ENCODE measurements at regions not wholly inside any gene's neighbourhood (a gene's known extent, or its start where the extent isn't known, plus 50 kb on each side); places are given as distances from the start of the nearest gene placed in this dataset.

DNA sequence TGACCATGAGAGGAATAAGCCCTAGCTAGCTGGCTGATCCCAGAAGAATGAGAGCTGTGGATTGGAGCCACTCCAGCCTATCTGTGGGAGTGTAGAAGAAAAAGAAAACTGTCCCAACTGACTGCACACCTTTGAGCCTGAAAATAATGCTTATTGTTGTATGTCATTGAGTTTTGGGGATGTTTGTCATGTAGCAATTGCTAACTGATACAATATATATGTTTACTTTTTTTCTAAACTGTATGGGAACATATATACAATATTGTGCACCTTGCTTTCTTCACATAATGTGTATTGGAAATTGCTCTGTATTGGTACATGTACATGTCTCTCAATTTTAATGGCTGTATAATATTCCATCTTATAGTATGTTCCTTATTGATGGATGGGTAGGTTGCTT lies 124.0 kb upstream of the NLRP1 start:
- Histone ChIP-seq H3K27ac (no peak overlapping the region), H2AFZ (replicated peaks) (no peak overlapping the region), H4K20me1 (ENCODE audit: low read depth) (peaks cover 24% of the 10 kb centered on the region), H3K36me3 (no peaks in the 10 kb centered on the region), H3K9ac (no peak overlapping the region), H3K27me3 (peaks cover 49% of the 10 kb centered on the region), H3K4me2 (no peak overlapping the region), H3F3A (ENCODE audit: low read depth) (peaks cover 37% of the 10 kb centered on the region), H3K4me3 (no peak overlapping the region), H3K4me1 (peaks cover 31% of the 10 kb centered on the region), H3K79me2 (ENCODE audit: low read depth) (no peaks in the 10 kb centered on the region), H3K9me3 (ENCODE audit: low read depth) (no peaks in the 10 kb centered on the region)
- TF ChIP-seq EZH2 (IDR thresholded peaks at IDR 0.05) (no peak), EZH2phosphoT487 (IDR thresholded peaks at IDR 0.05) (no peak)
- TF ChIP-seq, protein P1, sequence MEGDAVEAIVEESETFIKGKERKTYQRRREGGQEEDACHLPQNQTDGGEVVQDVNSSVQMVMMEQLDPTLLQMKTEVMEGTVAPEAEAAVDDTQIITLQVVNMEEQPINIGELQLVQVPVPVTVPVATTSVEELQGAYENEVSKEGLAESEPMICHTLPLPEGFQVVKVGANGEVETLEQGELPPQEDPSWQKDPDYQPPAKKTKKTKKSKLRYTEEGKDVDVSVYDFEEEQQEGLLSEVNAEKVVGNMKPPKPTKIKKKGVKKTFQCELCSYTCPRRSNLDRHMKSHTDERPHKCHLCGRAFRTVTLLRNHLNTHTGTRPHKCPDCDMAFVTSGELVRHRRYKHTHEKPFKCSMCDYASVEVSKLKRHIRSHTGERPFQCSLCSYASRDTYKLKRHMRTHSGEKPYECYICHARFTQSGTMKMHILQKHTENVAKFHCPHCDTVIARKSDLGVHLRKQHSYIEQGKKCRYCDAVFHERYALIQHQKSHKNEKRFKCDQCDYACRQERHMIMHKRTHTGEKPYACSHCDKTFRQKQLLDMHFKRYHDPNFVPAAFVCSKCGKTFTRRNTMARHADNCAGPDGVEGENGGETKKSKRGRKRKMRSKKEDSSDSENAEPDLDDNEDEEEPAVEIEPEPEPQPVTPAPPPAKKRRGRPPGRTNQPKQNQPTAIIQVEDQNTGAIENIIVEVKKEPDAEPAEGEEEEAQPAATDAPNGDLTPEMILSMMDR (IDR thresholded peaks at IDR 0.05): no peak
- no peak overlapping the region for H3K4me3 Mint-ChIP-seq
- peaks cover 17% of the 10 kb centered on the region for H3K27me3 Mint-ChIP-seq (ENCODE audit: insufficient read depth, low read depth)
- no peaks in the 10 kb centered on the region for H3K36me3 Mint-ChIP-seq
- no peak for DNase-seq (ENCODE audit: low spot score)
- no peak overlapping the region for H3K27ac Mint-ChIP-seq
- H3K4me1 Mint-ChIP-seq: peaks cover 30% of the 10 kb centered on the region
- peaks cover 11% of the 10 kb centered on the region for H3K9me3 Mint-ChIP-seq

DNA sequence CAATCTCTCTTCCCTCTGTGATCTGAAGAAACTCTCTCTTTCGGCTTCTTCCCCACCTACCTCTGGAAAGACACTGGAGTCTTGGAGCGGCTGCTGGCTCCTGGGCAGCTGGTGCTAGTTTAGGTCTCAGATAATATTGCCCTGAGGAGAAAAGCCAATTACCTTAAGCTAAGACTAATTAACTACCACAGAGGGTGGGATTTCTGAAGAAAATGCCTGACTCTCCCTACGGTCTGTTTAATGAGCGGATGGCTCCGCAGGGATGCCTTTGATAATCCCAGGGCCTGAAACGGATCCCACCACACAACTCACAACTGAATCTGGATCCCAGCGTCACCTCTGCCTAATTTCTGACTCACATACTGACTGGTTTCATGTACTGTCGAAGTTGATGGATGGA lies 127.0 kb upstream of the NLRP1 start:
- Histone ChIP-seq H3K27ac (no peak overlapping the region), H3K9me3 (ENCODE audit: low read depth) (no peaks in the 10 kb centered on the region), H3K9ac (no peak overlapping the region), H3K79me2 (ENCODE audit: low read depth) (no peaks in the 10 kb centered on the region), H3K27me3 (peaks cover 75% of the 10 kb centered on the region), H3F3A (ENCODE audit: low read depth) (peaks cover 20% of the 10 kb centered on the region), H3K36me3 (no peaks in the 10 kb centered on the region), H4K20me1 (ENCODE audit: low read depth) (peaks cover 15% of the 10 kb centered on the region), H3K4me3 (no peak overlapping the region), H3K4me1 (peaks cover 15% of the 10 kb centered on the region), H2AFZ (replicated peaks) (no peak overlapping the region), H3K4me2 (peak overlapping the region; percentile 9)
- Mint-ChIP-seq H3K9me3 (peaks cover 6% of the 10 kb centered on the region), H3K27ac (no peak overlapping the region), H3K4me1 (peaks cover 17% of the 10 kb centered on the region), H3K36me3 (no peaks in the 10 kb centered on the region), H3K4me3 (no peak overlapping the region), H3K27me3 (ENCODE audit: insufficient read depth, low read depth) (peaks cover 13% of the 10 kb centered on the region)
- DNase-seq (ENCODE audit: low spot score): peak; percentile 82
- peak; percentile 99 for TF ChIP-seq EZH2phosphoT487 (IDR thresholded peaks at IDR 0.05)
- TF ChIP-seq, protein P1 (IDR thresholded peaks at IDR 0.05): no peak
- TF ChIP-seq EZH2 (IDR thresholded peaks at IDR 0.05): no peak

DNA sequence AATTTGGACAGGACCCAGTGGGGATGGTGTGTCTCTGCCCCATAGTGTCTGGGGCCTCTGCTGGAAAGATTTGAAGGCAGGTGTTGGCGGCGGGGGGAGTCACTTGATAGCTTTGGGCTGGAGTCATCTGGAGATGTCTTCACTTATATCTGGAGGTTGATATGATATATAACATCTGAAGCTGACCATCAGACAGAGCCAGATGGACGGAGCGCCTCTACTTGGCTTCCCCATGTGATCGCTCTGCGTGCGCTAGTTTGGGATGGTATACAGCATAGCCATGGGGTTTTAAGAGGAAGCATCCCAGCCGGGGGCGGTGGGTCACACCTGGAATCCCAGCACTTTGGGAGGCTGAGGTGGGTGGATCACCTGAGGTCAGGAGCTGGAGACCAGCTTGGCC lies 130.7 kb upstream of the NLRP1 start:
- Mint-ChIP-seq H3K9me3 (peaks cover 4% of the 10 kb centered on the region), H3K4me3 (no peak overlapping the region), H3K36me3 (no peaks in the 10 kb centered on the region), H3K27me3 (ENCODE audit: insufficient read depth, low read depth) (peaks cover 13% of the 10 kb centered on the region), H3K27ac (no peak overlapping the region), H3K4me1 (peaks cover 20% of the 10 kb centered on the region)
- no peak overlapping the region for H3K4me3 ChIP-seq
- H3K36me3 ChIP-seq: no peaks in the 10 kb centered on the region
- no peaks in the 10 kb centered on the region for H3K9me3 ChIP-seq (ENCODE audit: low read depth)
- no peak overlapping the region for H2AFZ ChIP-seq (replicated peaks)
- DNase-seq (ENCODE audit: low spot score): no peak
- TF ChIP-seq EZH2phosphoT487 (IDR thresholded peaks at IDR 0.05) (no peak), EZH2 (IDR thresholded peaks at IDR 0.05) (no peak)
- TF ChIP-seq, protein P1 (IDR thresholded peaks at IDR 0.05): no peak
- peaks cover 23% of the 10 kb centered on the region for H4K20me1 ChIP-seq (ENCODE audit: low read depth)
- H3F3A ChIP-seq (ENCODE audit: low read depth): peaks cover 32% of the 10 kb centered on the region
- no peak overlapping the region for H3K27ac ChIP-seq
- peaks cover 57% of the 10 kb centered on the region for H3K27me3 ChIP-seq
- no peak overlapping the region for H3K9ac ChIP-seq
- no peak overlapping the region for H3K4me2 ChIP-seq
- peaks cover 32% of the 10 kb centered on the region for H3K4me1 ChIP-seq
- H3K79me2 ChIP-seq (ENCODE audit: low read depth): no peaks in the 10 kb centered on the region
